ENCODE measurements at regions not wholly inside any gene's neighbourhood (a gene's known extent, or its start where the extent isn't known, plus 50 kb on each side); places are given as distances from the start of the nearest gene placed in this dataset.

DNA sequence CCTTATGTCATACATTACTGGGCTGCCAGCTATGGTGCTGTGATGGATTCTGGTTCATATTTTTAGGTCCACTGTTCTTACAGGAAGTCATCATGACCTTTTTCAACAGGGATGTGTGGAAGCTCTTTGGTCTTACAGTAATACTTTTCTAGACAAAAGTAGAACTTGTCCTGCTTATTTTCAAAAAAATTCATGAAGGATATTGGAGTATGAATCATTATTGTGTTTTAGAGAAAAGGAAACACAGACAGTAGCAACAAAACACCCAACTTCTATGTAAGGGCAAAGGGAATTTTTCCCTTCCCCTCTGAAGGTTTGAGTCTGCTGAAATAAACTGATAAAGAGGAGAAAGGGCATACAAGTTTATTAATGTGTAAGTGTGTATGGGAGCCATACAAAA is 54.7 kb upstream of the FAM9C start:
- H3K4me3 ChIP-seq (ENCODE audit: low read depth, low read length): no peak overlapping the region
- DNase-seq (ENCODE audit: low read depth): no peak
- TF ChIP-seq, protein P1, sequence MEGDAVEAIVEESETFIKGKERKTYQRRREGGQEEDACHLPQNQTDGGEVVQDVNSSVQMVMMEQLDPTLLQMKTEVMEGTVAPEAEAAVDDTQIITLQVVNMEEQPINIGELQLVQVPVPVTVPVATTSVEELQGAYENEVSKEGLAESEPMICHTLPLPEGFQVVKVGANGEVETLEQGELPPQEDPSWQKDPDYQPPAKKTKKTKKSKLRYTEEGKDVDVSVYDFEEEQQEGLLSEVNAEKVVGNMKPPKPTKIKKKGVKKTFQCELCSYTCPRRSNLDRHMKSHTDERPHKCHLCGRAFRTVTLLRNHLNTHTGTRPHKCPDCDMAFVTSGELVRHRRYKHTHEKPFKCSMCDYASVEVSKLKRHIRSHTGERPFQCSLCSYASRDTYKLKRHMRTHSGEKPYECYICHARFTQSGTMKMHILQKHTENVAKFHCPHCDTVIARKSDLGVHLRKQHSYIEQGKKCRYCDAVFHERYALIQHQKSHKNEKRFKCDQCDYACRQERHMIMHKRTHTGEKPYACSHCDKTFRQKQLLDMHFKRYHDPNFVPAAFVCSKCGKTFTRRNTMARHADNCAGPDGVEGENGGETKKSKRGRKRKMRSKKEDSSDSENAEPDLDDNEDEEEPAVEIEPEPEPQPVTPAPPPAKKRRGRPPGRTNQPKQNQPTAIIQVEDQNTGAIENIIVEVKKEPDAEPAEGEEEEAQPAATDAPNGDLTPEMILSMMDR (IDR thresholded peaks at IDR 0.05; ENCODE audit: low read depth, low read length, missing control alignments): no peak

DNA sequence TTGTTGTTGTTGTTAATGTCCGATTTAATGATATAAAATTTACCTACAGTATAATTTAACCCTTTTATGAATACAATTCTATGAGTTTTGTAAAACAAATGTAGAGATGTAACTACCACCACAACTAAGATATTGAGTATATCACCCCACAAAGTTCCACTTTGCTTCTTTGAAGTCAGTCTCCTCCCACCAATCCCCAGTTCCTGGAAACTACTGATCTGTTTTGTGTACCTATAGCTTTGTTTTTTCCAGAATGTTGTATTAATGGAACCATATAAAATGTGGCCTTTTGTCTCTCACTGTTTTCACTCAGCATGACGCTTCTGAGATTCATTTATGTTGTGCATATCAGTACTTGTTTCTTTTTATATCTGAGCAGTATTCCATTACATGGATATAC is 52.3 kb upstream of the FAM9C start:
- H3K4me3 ChIP-seq (ENCODE audit: low read depth, low read length): no peak overlapping the region
- TF ChIP-seq, protein P1 (IDR thresholded peaks at IDR 0.05; ENCODE audit: low read depth, low read length, missing control alignments): no peak
- DNase-seq (ENCODE audit: low read depth): no peak

DNA sequence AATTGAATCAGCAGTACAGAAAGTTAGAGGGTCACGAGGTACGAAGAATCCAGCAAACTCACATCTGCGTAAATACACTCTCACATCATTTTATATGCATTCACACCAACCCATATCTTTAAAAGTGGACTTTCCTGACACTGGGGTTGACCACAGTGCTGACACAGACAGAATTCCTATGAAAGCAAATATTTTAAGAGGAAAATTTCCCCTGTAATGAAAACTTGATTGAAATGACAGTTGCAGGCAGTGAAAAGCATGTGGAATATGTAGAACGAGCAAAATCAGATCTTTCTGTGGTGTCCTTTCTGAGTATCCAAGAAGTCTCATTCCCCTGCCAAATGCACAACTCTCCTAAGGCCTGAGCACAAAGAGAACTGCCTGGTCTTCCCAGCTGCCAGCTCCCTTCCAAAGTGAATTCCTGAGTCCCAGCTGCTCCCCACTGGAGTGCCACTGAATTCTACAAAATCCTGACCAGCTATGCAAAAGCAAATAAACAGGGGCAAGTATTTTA is 50.5 kb upstream of the FAM9C start:
- no peak overlapping the region for H3K4me3 ChIP-seq (ENCODE audit: low read depth, low read length)
- TF ChIP-seq, protein P1 (IDR thresholded peaks at IDR 0.05; ENCODE audit: low read depth, low read length, missing control alignments): no peak
- DNase-seq (ENCODE audit: low read depth): no peak

DNA sequence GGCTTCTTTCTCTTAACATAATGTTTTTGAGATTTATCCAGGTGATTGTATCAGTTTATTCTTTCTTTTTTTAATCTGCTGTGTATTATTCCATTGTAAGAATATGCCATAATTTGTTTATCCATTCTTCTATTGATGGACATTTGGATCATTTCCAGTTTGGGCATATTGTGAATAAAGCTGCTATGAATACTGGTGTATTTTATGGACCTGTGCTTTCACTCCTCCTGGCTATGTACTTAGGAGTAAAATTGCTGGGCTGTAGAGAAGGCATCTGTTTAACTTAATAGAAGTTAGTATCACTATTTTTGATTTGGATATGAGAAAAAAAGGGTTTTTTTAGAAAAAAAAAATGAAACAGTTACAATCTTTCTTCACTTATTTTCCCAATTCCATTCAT is 50.0 kb upstream of the FAM9C start:
- TF ChIP-seq, protein P1 (IDR thresholded peaks at IDR 0.05; ENCODE audit: low read depth, low read length, missing control alignments): no peak
- no peak overlapping the region for H3K4me3 ChIP-seq (ENCODE audit: low read depth, low read length)
- DNase-seq (ENCODE audit: low read depth): no peak

Data from GM12864 (cell line).